Stimulated activated naive CD8-positive, alpha-beta T cell treated with anti-CD3 and anti-CD28 coated beads, Interleukin-15, amount 100 ng/mL, for 72 hours (primary cell): ENCODE measurements at regions not wholly inside any gene's neighbourhood (a gene's known extent, or its start where the extent isn't known, plus 50 kb on each side); places are given as distances from the start of the nearest gene placed in this dataset.

Source experiments
- ATAC-seq: fragments of 150-1000 bp; cut with Tn5 transposase; 2 replicates; pipeline ENCODE4 v1.10.0; 2021; ENCODE audit warnings: mild to moderate bottlenecking, moderate library complexity
- DNase-seq, 2 donors: peaks; one replicate each; pipeline ENCODE4 v3.0.0; 2021 to 2022
- H3K27ac Mint-ChIP-seq, 2 donors: one replicate each; pipeline ENCODE4 v1.8.0; 2022; ENCODE audit warnings: mild to moderate bottlenecking in 2 of 2, mixed read lengths in 2 of 2, moderate library complexity in 2 of 2
- H3K27me3 Mint-ChIP-seq: one replicate; pipeline ENCODE4 v1.8.0; 2022; ENCODE audit warnings: mixed read lengths
- H3K4me1 Mint-ChIP-seq: one replicate; pipeline ENCODE4 v1.8.0; 2022; ENCODE audit warnings: mild to moderate bottlenecking, mixed read lengths
- H3K4me3 Mint-ChIP-seq, 2 donors: one replicate each; pipeline ENCODE4 v1.8.0; 2022; ENCODE audit warnings: mild to moderate bottlenecking in 2 of 2, mixed read lengths in 2 of 2, moderate library complexity in 1 of 2
- H3K9me3 Mint-ChIP-seq, 2 donors: one replicate each; pipeline ENCODE4 v1.8.0; 2022; ENCODE audit warnings: mixed read lengths in 2 of 2

DNA sequence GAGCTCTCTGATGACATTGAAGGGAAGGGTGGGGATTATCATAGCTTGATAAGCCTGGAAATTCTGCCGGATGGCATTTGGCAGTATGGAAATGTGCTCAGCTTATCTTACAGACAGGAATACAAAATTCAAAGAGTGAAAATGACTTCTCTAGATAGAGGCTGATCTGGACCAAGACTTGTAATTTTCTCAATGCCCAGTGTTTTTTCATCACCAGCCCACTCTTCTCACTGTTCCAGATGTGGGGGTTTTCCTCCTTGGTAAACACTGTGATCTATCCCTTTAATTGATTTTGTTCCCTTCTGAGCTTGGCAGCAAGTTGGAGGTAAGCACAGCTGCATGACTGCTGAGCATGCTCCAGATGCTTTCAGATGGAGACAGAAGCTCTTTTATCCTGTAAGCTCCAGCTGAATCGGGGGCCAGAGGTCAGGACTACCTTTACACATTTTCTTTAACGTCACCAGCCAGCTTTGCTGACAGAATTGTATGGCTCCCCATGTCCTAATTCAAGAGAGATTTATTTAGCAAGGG is 287.4 kb upstream of the TCF4 start:
- H3K27ac Mint-ChIP-seq, result no peak overlapping the region
- no peak for ATAC-seq
- H3K9me3 Mint-ChIP-seq, result peaks cover 0 to 6% of the 10 kb centered on the region in 2 donors
- H3K27me3 Mint-ChIP-seq, result no peaks in the 10 kb centered on the region
- no peak for DNase-seq
- no peak overlapping the region for H3K4me3 Mint-ChIP-seq
- H3K4me1 Mint-ChIP-seq, result peaks cover 6% of the 10 kb centered on the region

- no peaks in the 10 kb centered on the region for H3K27me3 Mint-ChIP-seq
- no peaks in the 10 kb centered on the region for H3K4me1 Mint-ChIP-seq
- H3K27ac Mint-ChIP-seq, result no peak overlapping the region
- ATAC-seq (no peak), DNase-seq (no peak)
- H3K9me3 Mint-ChIP-seq, result peaks cover 0 to 6% of the 10 kb centered on the region in 2 donors
- H3K4me3 Mint-ChIP-seq, result no peak overlapping the region
Measured at GRCh38 chr18:55869556-55870501, 281.8 kb upstream of the TCF4 start.

DNA sequence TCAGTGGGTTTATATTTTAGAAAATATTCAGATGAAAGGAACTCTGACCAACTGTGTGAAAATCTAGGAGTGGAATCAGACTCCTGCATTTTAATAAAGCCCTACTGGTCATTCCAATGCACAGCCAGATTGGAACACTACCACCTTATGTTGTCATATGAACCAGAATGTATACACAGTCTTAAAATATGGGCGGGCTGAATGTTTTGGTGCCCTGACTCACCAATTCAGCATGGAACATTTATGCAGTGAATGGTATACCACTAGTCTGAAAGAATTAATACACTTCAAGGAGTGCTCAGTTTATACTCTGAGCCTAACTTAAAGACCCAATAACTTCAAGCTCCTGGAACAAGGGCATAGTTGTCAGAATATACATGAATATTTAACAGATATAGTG is 280.9 kb upstream of the TCF4 start:
- no peak overlapping the region for H3K4me3 Mint-ChIP-seq
- H3K9me3 Mint-ChIP-seq, result peaks cover 0 to 6% of the 10 kb centered on the region in 2 donors
- no peak overlapping the region for H3K27ac Mint-ChIP-seq
- H3K27me3 Mint-ChIP-seq, result no peaks in the 10 kb centered on the region
- DNase-seq, result no peak
- ATAC-seq, result no peak
- H3K4me1 Mint-ChIP-seq, result no peaks in the 10 kb centered on the region

DNA sequence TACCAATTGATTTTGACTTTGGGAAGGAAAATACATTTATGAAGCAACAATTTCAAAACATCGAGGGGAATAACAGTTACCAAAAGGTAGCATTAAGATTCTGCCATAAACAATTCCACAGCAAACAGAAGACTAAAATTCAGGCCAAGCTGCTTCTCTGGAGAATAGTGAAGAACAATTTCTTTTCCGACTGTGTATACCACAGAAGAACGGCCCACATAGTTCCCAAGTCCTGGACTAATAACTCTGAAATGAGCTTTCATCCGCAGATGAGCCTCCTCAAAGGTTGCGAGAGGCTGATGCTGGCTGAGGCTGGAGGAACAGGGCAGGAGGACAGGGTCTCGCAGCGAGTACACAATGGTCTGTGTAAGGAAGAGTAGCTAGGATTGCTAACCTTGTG is 278.9 kb upstream of the TCF4 start:
- H3K27me3 Mint-ChIP-seq, result no peaks in the 10 kb centered on the region
- no peaks in the 10 kb centered on the region for H3K4me1 Mint-ChIP-seq
- no peak overlapping the region for H3K27ac Mint-ChIP-seq
- no peak for ATAC-seq
- no peak for DNase-seq
- no peak overlapping the region for H3K4me3 Mint-ChIP-seq
- no peaks in the 10 kb centered on the region for H3K9me3 Mint-ChIP-seq

DNA sequence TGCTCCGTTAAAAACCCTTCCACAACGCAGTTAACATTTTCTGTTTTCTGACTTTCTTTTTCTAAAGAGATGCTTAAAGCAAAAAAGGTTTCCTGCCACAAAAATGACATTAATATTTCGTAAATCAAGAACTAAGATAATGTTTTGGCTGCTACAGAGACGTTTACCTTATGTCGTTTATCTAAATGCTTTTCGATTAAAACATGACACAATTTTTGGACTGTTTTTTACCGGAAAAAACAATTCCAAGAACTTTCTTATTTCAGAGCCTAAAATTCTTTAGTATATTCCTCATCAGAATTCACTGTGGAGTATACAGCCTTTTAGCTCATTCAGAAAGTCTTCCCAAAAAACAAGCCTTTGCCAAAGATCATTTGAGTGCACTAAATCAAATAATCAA is 278.0 kb upstream of the TCF4 start:
- H3K4me3 Mint-ChIP-seq, result no peak overlapping the region
- no peak for DNase-seq
- H3K27ac Mint-ChIP-seq, result no peak overlapping the region
- no peaks in the 10 kb centered on the region for H3K27me3 Mint-ChIP-seq
- ATAC-seq, result no peak
- no peaks in the 10 kb centered on the region for H3K4me1 Mint-ChIP-seq
- H3K9me3 Mint-ChIP-seq, result no peaks in the 10 kb centered on the region

DNA sequence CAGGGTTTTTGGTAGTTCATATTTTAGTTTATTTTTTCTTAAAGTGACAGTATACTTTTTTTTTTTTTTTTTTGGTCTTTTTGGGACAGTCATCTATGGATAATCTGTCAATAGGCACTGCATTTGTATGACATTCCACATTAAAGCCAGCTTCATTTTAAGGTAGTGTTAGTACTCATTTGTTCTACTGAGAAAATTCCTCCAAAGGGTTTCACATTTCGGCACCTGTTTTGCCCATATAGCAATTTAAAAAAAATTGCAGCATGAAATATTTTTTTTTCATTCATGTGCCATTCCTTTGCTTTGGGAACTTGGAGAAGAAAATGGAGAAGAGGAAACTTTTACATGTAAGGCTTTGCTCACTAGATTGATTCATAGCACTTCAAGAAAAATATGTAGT is 276.3 kb upstream of the TCF4 start:
- Mint-ChIP-seq H3K27ac (no peak overlapping the region), H3K4me3 (no peak overlapping the region), H3K4me1 (no peaks in the 10 kb centered on the region), H3K9me3 (no peaks in the 10 kb centered on the region), H3K27me3 (no peaks in the 10 kb centered on the region)
- DNase-seq (no peak), ATAC-seq (no peak)

GRCh38 chr18:55863876-55864275 is 275.9 kb upstream of the TCF4 start:
- no peak for ATAC-seq
- Mint-ChIP-seq H3K27me3 (no peaks in the 10 kb centered on the region), H3K9me3 (no peaks in the 10 kb centered on the region), H3K4me1 (no peaks in the 10 kb centered on the region), H3K4me3 (no peak overlapping the region), H3K27ac (no peak overlapping the region)
- no peak for DNase-seq

GRCh38 chr18:55863391-55863706 is 275.4 kb upstream of the TCF4 start:
- no peak overlapping the region for H3K27ac Mint-ChIP-seq
- H3K9me3 Mint-ChIP-seq, result no peaks in the 10 kb centered on the region
- DNase-seq, result no peak
- no peak overlapping the region for H3K4me3 Mint-ChIP-seq
- no peak for ATAC-seq
- no peaks in the 10 kb centered on the region for H3K4me1 Mint-ChIP-seq
- H3K27me3 Mint-ChIP-seq, result no peaks in the 10 kb centered on the region

DNA sequence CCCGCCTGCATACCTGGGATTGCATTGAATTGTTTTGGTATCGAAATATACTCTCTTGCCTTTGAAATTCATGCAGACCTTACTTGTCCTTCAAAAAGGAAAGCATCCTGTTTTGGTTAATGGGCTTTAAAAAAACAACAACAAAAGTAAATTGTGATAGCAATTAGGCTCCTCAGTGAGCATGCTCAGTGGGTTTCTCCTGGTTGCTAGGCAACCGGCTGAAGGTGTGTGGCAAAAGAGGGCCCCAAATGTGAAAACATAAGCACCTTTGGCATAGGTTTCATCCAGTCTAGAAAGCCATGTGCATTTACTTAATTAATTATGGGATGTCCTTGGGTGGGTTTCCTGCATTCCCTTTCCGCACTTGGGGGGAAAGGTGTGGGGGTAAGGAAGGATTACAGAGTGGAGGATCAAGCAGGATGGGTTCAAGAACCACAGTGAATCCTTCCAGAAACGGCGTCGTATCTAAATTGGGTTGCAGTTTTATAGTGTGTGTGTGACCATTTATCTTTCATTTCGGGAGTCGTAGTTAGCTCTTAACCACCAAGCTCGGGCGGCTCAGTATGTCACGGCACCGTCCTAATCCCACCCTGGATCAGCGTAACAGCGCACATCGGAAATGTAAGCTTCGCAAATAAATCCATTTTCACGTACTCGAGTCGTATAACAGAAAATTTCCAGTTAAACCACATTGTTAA is 274.9 kb upstream of the TCF4 start:
- ATAC-seq (no peak), DNase-seq (no peak)
- H3K4me3 Mint-ChIP-seq, result no peak overlapping the region
- H3K27ac Mint-ChIP-seq, result no peak overlapping the region
- H3K27me3 Mint-ChIP-seq, result no peaks in the 10 kb centered on the region
- H3K4me1 Mint-ChIP-seq, result no peaks in the 10 kb centered on the region
- no peaks in the 10 kb centered on the region for H3K9me3 Mint-ChIP-seq

- ATAC-seq, result no peak
- H3K27me3 Mint-ChIP-seq, result no peaks in the 10 kb centered on the region
- H3K9me3 Mint-ChIP-seq, result no peaks in the 10 kb centered on the region
- no peaks in the 10 kb centered on the region for H3K4me1 Mint-ChIP-seq
- H3K4me3 Mint-ChIP-seq, result no peak overlapping the region
- H3K27ac Mint-ChIP-seq, result no peak overlapping the region
- no peak for DNase-seq
Measured at GRCh38 chr18:55861266-55861665, 273.3 kb upstream of the TCF4 start.

DNA sequence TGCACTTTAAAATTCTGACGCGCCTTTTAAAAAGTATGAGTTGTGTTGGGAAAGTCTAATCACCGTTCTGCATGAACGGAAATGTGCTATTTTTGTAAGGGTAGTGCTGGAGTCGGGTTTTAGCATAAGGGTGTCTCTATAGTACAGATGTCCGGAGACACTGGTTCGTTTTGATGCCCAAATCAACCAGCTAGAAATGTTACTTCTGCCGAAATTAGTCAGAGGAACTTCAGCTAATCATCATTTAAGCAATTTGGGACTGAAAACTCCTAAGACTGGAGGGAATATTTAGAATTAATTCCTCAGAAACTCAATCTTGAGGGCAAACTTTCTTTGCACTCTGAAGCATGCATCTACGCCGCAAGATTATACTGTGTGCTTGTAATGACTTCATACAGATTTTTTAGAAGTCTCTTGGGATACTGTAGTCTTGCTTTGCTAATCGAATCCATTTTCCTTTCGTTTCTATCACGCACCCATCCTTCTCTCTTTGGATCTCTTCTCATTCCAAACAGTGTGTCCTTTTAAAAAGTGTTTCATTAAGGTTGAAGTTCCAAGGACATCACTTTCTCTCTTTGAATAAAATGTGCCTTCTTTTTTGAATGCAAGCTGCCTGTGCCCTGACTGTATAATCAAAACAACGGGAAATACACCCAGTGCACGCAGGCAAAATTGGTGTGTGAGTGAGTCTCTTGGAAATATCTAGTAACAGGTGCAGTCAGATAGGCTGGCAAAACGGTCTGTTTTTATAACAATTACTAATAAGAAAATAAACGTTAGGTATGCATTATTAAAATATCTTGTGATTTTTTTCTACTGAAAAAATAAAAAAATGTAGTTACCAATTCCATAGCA is 270.9 kb upstream of the TCF4 start:
- no peak for DNase-seq
- H3K4me3 Mint-ChIP-seq, result no peak overlapping the region
- no peaks in the 10 kb centered on the region for H3K4me1 Mint-ChIP-seq
- no peaks in the 10 kb centered on the region for H3K9me3 Mint-ChIP-seq
- no peak overlapping the region for H3K27ac Mint-ChIP-seq
- no peak for ATAC-seq
- H3K27me3 Mint-ChIP-seq, result no peaks in the 10 kb centered on the region

- DNase-seq (no peak), ATAC-seq (no peak)
- Mint-ChIP-seq H3K27ac (no peak overlapping the region), H3K9me3 (no peaks in the 10 kb centered on the region), H3K4me1 (no peaks in the 10 kb centered on the region), H3K4me3 (no peak overlapping the region), H3K27me3 (no peaks in the 10 kb centered on the region)
Measured at GRCh38 chr18:55857956-55858355, 270.0 kb upstream of the TCF4 start.

- no peaks in the 10 kb centered on the region for H3K4me1 Mint-ChIP-seq
- no peaks in the 10 kb centered on the region for H3K9me3 Mint-ChIP-seq
- ATAC-seq (no peak), DNase-seq (no peak)
- no peaks in the 10 kb centered on the region for H3K27me3 Mint-ChIP-seq
- no peak overlapping the region for H3K4me3 Mint-ChIP-seq
- H3K27ac Mint-ChIP-seq, result no peak overlapping the region
Measured at GRCh38 chr18:55857409-55857808, 269.4 kb upstream of the TCF4 start.

- H3K27ac Mint-ChIP-seq, result no peak overlapping the region
- H3K27me3 Mint-ChIP-seq, result no peaks in the 10 kb centered on the region
- ATAC-seq (no peak), DNase-seq (no peak)
- no peak overlapping the region for H3K4me3 Mint-ChIP-seq
- H3K9me3 Mint-ChIP-seq, result no peaks in the 10 kb centered on the region
- no peaks in the 10 kb centered on the region for H3K4me1 Mint-ChIP-seq
Measured at GRCh38 chr18:55856679-55857078, 268.7 kb upstream of the TCF4 start.

DNA sequence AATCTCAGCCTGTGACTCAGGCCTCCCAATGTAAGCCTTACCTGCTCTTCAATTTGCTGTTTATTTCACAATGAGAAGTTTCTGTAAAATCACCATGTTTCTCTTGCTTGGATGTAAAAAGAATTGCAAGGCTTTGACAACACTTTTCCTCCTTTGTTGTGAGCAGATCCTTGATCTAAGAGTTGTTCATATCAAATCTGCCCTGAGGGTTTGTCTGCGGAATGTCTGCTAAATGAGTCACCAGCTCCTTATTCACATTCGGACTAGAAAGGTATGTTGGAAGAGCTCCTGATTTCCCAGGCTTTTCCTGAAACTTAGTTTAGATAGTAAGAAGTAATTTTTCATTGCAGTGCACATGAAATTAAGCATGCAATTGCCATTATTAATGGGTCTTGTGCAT is 268.2 kb upstream of the TCF4 start:
- DNase-seq, result no peak
- Mint-ChIP-seq H3K27me3 (no peaks in the 10 kb centered on the region), H3K9me3 (no peaks in the 10 kb centered on the region), H3K4me1 (no peaks in the 10 kb centered on the region), H3K4me3 (no peak overlapping the region), H3K27ac (no peak overlapping the region)
- ATAC-seq, result no peak

DNA sequence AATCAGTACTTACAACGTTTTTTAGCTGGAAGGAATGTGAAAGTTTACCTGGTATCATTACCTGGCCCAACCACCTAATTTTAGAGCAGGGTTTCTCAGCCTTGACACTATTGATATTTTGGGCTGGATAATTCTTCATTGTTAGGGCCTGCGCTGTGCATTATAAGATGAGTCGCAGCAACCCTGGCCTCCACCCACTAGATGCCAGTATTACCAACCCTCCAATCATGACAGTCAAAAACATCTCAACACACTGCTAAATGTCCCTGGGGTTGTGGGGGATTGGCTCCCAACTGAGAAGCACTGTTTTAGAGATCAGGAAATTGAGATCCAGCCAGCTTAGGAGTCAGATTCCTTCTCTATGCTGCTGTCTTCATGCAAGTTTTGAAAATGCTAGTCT is 265.3 kb upstream of the TCF4 start:
- Mint-ChIP-seq H3K4me3 (no peak overlapping the region), H3K27ac (no peak overlapping the region), H3K27me3 (no peaks in the 10 kb centered on the region), H3K4me1 (no peaks in the 10 kb centered on the region), H3K9me3 (no peaks in the 10 kb centered on the region)
- DNase-seq (no peak), ATAC-seq (no peak)
